CD4-positive, alpha-beta T cell (primary cell): ENCODE measurements at regions not wholly inside any gene's neighbourhood (a gene's known extent, or its start where the extent isn't known, plus 50 kb on each side); places are given as distances from the start of the nearest gene placed in this dataset.

Experiments used
- ATAC-seq: fragments of 200-7000 bp; cut with Tn5 transposase; one replicate; pipeline ENCODE4 v1.10.0; 2022; ENCODE audit warnings: mild to moderate bottlenecking; ENCODE audit not compliant: poor library complexity
- CTCF ChIA-PET: fragments of 350-600 bp; sonication (Branson Sonifier 250); formaldehyde crosslinking; loops from one replicate; lab custom pipeline; 2021; ENCODE audit warnings: antibody characterized with exemption, inconsistent platforms; lab: Charles Lee
- POLR2A ChIA-PET: fragments of 350-600 bp; sonication (Branson Sonifier 250); formaldehyde crosslinking; loops from one replicate; lab custom pipeline; 2021; ENCODE audit warnings: antibody characterized with exemption, inconsistent platforms; lab: Charles Lee
- DNase-seq, 14 experiments: peaks; one replicate each; pipeline ENCODE4 v3.0.0-alpha.2; 2013 to 2020; ENCODE audit warnings: mixed read lengths in 2 of 14
- H3K27ac ChIP-seq, 2 donors: one replicate each; pipeline versions ENCODE4 v1.5.1 to v1.7.0; 2013; ENCODE audit warnings: low read length in 2 of 2, low read depth in 1 of 2, mild to moderate bottlenecking in 1 of 2
- H3K27me3 ChIP-seq, 2 experiments: 1 replicate in 1 of 2; 2 replicates in 1 of 2; pipeline versions ENCODE4 v1.6.1 to v1.7.0; 2013; ENCODE audit warnings: low read length in 2 of 2, control low read depth in 1 of 2, mild to moderate bottlenecking in 1 of 2, moderate library complexity in 1 of 2; ENCODE audit not compliant: insufficient read depth in 2 of 2, control insufficient read depth in 1 of 2
- H3K36me3 ChIP-seq: one replicate; pipeline ENCODE4 v1.6.1; 2013; ENCODE audit warnings: low read length, control low read depth; ENCODE audit not compliant: insufficient read depth
- H3K4me1 ChIP-seq: one replicate; pipeline ENCODE4 v1.6.1; 2013; ENCODE audit warnings: low read length, control low read depth; ENCODE audit not compliant: insufficient read depth
- H3K4me3 ChIP-seq: one replicate; pipeline ENCODE4 v1.5.1; 2013; ENCODE audit warnings: mild to moderate bottlenecking, low read length, moderate library complexity
- H3K9me3 ChIP-seq, 2 experiments: 1 replicate in 1 of 2; 2 replicates in 1 of 2; pipeline versions ENCODE4 v1.6.1 to v1.7.0; 2013; ENCODE audit warnings: low read length in 2 of 2, mild to moderate bottlenecking in 2 of 2, control low read depth in 1 of 2, moderate library complexity in 1 of 2; ENCODE audit not compliant: control insufficient read depth in 1 of 2, insufficient read depth in 1 of 2
- H3K27ac Mint-ChIP-seq: one replicate; pipeline ENCODE4 v1.8.0; 2020; ENCODE audit warnings: mixed read lengths
- H3K27me3 Mint-ChIP-seq: one replicate; pipeline ENCODE4 v1.8.0; 2021; ENCODE audit warnings: mixed read lengths
- H3K36me3 Mint-ChIP-seq: one replicate; pipeline ENCODE4 v1.8.0; 2021; ENCODE audit warnings: low read depth, mixed read lengths
- H3K4me1 Mint-ChIP-seq: one replicate; pipeline ENCODE4 v1.8.0; 2021; ENCODE audit warnings: low read depth, mixed read lengths
- H3K4me3 Mint-ChIP-seq: one replicate; pipeline ENCODE4 v1.8.0; 2020; ENCODE audit warnings: mild to moderate bottlenecking, mixed read lengths
- H3K9me3 Mint-ChIP-seq: one replicate; pipeline ENCODE4 v1.8.0; 2020; ENCODE audit warnings: mixed read lengths
- CTCF ChIP-seq: fragments of 200-600 bp; IDR thresholded peaks from one replicate; pipeline ENCODE4 v1.8.0; 2022; ENCODE audit warnings: antibody characterized with exemption, mild to moderate bottlenecking
- intact Hi-C, 2 experiments: fragments of 100-400 bp; cut with DNase I in 1 of 2; cut with micrococcal nuclease in 1 of 2; formaldehyde crosslinking; loops; one replicate each; pipeline versions ENCODE4 v1.15.1 to v1.9.0; 2023 to 2025; cut with DNase I, micrococcal nuclease

- intact Hi-C loops: no loop called here
- Mint-ChIP-seq H3K27me3 (no peaks in the 10 kb centered on the region), H3K9me3 (no peaks in the 10 kb centered on the region), H3K4me1 (no peaks in the 10 kb centered on the region), H3K27ac (no peak overlapping the region), H3K4me3 (no peak overlapping the region), H3K36me3 (no peaks in the 10 kb centered on the region)
- Histone ChIP-seq H3K27ac (no peak overlapping the region), H3K4me1 (no peaks in the 10 kb centered on the region), H3K4me3 (no peak overlapping the region), H3K9me3 (peaks cover 0 to 6% of the 10 kb centered on the region in 2 experiments), H3K27me3 (no peaks in the 10 kb centered on the region), H3K36me3 (no peaks in the 10 kb centered on the region)
- no peak for ATAC-seq
- ChIA-PET POLR2A (no interaction called here), CTCF (no interaction called here)
- DNase-seq: no peak
- no peak for TF ChIP-seq CTCF
Observed at GRCh38 chr4:173797296-173797695, 267.3 kb upstream of the HAND2 start.

DNA sequence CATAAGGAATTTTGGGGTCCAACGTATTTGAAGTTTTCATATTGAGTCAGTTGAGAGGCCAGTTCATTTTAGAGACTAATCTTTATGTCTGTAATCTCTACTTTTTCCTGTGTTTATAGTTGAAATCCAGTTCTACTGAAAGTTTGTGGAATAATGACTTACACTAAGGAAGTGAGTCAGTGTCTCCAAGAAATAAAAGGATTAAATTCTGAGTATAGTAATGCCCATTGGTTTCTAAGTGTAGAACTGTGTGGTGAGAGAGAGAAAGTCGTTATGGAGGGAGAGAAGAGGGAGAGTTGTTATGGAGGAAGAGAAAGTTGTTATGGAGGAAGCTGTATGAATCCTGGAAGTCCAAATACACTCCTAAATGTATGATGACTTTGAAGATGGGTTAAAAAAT lies 264.6 kb upstream of the HAND2 start:
- no peak for ATAC-seq
- no peak for DNase-seq
- no peak overlapping the region for H3K27ac Mint-ChIP-seq
- H3K4me1 Mint-ChIP-seq: no peaks in the 10 kb centered on the region
- Histone ChIP-seq H3K4me3 (no peak overlapping the region), H3K36me3 (no peaks in the 10 kb centered on the region), H3K9me3 (peaks cover 0 to 7% of the 10 kb centered on the region in 2 experiments), H3K27ac (no peak overlapping the region), H3K4me1 (no peaks in the 10 kb centered on the region), H3K27me3 (no peaks in the 10 kb centered on the region)
- CTCF ChIA-PET: no interaction called here
- no peaks in the 10 kb centered on the region for H3K36me3 Mint-ChIP-seq
- intact Hi-C loops: no loop called here
- POLR2A ChIA-PET: no interaction called here
- no peak overlapping the region for H3K4me3 Mint-ChIP-seq
- no peak for TF ChIP-seq CTCF
- no peaks in the 10 kb centered on the region for H3K27me3 Mint-ChIP-seq
- no peaks in the 10 kb centered on the region for H3K9me3 Mint-ChIP-seq

GRCh38 chr4:173793937-173794510 lies 264.0 kb upstream of the HAND2 start:
- Mint-ChIP-seq H3K4me1 (no peaks in the 10 kb centered on the region), H3K27me3 (no peaks in the 10 kb centered on the region), H3K9me3 (no peaks in the 10 kb centered on the region), H3K36me3 (no peaks in the 10 kb centered on the region), H3K27ac (no peak overlapping the region), H3K4me3 (no peak overlapping the region)
- Histone ChIP-seq H3K27me3 (no peaks in the 10 kb centered on the region), H3K36me3 (no peaks in the 10 kb centered on the region), H3K27ac (no peak overlapping the region), H3K4me1 (no peaks in the 10 kb centered on the region), H3K4me3 (no peak overlapping the region), H3K9me3 (peaks cover 0 to 7% of the 10 kb centered on the region in 2 experiments)
- TF ChIP-seq CTCF: no peak
- ChIA-PET POLR2A (no interaction called here), CTCF (no interaction called here)
- intact Hi-C loops: no loop called here
- DNase-seq: no peak
- ATAC-seq: no peak
